ENCODE measurements at regions not wholly inside any gene's neighbourhood (a gene's known extent, or its start where the extent isn't known, plus 50 kb on each side); places are given as distances from the start of the nearest gene placed in this dataset.

- no peak overlapping the region for H4K8ac ChIP-seq (ENCODE audit: low read depth in 2 of 2, low read length in 2 of 2)
- BruUV-seq (replicated peaks) = no TSS peak
- H2BK15ac ChIP-seq (ENCODE audit: low read depth, low read length) = no peak overlapping the region
- no peak overlapping the region for H4K91ac ChIP-seq (ENCODE audit: insufficient read depth, low read depth, low read length)
- DNase-seq (no peak), ATAC-seq (ENCODE audit: low read depth) (no peak)
- H4K5ac ChIP-seq (ENCODE audit: low read depth, low read length) = no peak overlapping the region
- no peak overlapping the region for H2BK5ac ChIP-seq (ENCODE audit: low read depth, low read length, poor library complexity, severe bottlenecking)
- H3K56ac ChIP-seq (ENCODE audit: extremely low read depth, insufficient read depth, low read length) = no peak overlapping the region
- no peaks in the 10 kb centered on the region for H3K9me3 ChIP-seq (ENCODE audit: control insufficient read depth, insufficient read depth, low read length)
- H3K14ac ChIP-seq (replicated peaks; ENCODE audit: low read depth, low read length) = no peak overlapping the region
- TF ChIP-seq SMC3 (IDR thresholded peaks at IDR 0.05; ENCODE audit: low read depth, low read length) (no peak), NFE2L2 (IDR thresholded peaks at IDR 0.05; ENCODE audit: low read depth, low read length) (no peak), BHLHE40 (IDR thresholded peaks at IDR 0.05; ENCODE audit: low read depth, low read length) (no peak), FOS (IDR thresholded peaks at IDR 0.05; ENCODE audit: low read depth, low read length) (no peak), CHD1 (IDR thresholded peaks at IDR 0.05; ENCODE audit: low read depth, low read length) (no peak), MAZ (IDR thresholded peaks at IDR 0.05; ENCODE audit: borderline replicate concordance, low read depth, low read length) (no peak)
- dilution Hi-C loops (cut with HindIII; ENCODE audit: low sequenced_read_pairs, unreplicated experiment) = no loop called here
- in situ Hi-C loops (cut with MboI; ENCODE audit: low sequenced_read_pairs) = no loop called here
- ChIA-PET POLR2A (ENCODE audit: unreplicated experiment) (no interaction called here), CTCF (no interaction called here)
- H3K18ac ChIP-seq (ENCODE audit: low read depth, low read length) = no peak overlapping the region
- H3K4ac ChIP-seq (ENCODE audit: low read depth, low read length) = no peak overlapping the region
- no peaks in the 10 kb centered on the region for H3K27me3 ChIP-seq (ENCODE audit: control insufficient read depth, insufficient read depth, low read length)
- no peak overlapping the region for H3K9ac ChIP-seq (ENCODE audit: low read depth, low read length)
- H3K36me3 ChIP-seq (ENCODE audit: control insufficient read depth, insufficient read depth, low read length) = no peaks in the 10 kb centered on the region
- intact Hi-C loops (cut with micrococcal nuclease) = no loop called here
- H2AFZ ChIP-seq (replicated peaks; ENCODE audit: low read length, poor library complexity) = no peak overlapping the region
- no peak overlapping the region for H3K23ac ChIP-seq (ENCODE audit: low read depth, low read length)
- no peak overlapping the region for H3K27ac ChIP-seq (ENCODE audit: insufficient read depth, low read length)
- no peak overlapping the region for H2BK120ac ChIP-seq (ENCODE audit: low read depth, low read length)
- no peak overlapping the region for H2BK20ac ChIP-seq (ENCODE audit: low read depth, low read length)
- H3K79me1 ChIP-seq (ENCODE audit: low read depth in 1 of 2, low read length in 2 of 2) = no peaks in the 10 kb centered on the region
- no peak overlapping the region for H3K4me3 ChIP-seq (ENCODE audit: insufficient read depth, low read depth, low read length)
- 7% methylated on average over 2 of the region's 17 CpGs; no CpG with 5 or more reads in 1 of the 2 experiments for WGBS, 2 experiments (ENCODE audit: extremely low coverage in 2 of 2, insufficient read length in 1 of 2)
- no peak overlapping the region for H2AK5ac ChIP-seq (ENCODE audit: low read depth, low read length)
- H4K20me1 ChIP-seq (ENCODE audit: insufficient read depth, low read length) = no peaks in the 10 kb centered on the region
- H3K4me1 ChIP-seq (ENCODE audit: control insufficient read depth, insufficient read depth, low read length) = no peaks in the 10 kb centered on the region
- no peak overlapping the region for H3K4me2 ChIP-seq (ENCODE audit: low read depth, low read length)
- H2AK9ac ChIP-seq (replicated peaks; ENCODE audit: low read depth, low read length, poor library complexity) = no peak overlapping the region
- H3K9me1 ChIP-seq (ENCODE audit: insufficient read depth, low read length) = no peaks in the 10 kb centered on the region
Measured at GRCh38 chr4:144509088-144510015, 136.6 kb upstream of the HHIP start.
